Osteoblast (primary cell): ENCODE measurements at regions not wholly inside any gene's neighbourhood (a gene's known extent, or its start where the extent isn't known, plus 50 kb on each side); places are given as distances from the start of the nearest gene placed in this dataset.

Source experiments
- DNase-seq: peaks from one replicate; pipeline ENCODE4 v3.0.0; 2011; ENCODE audit warnings: low spot score, mixed read lengths; ENCODE audit not compliant: insufficient read length; ENCODE audit errors: missing footprints
- H2AFZ ChIP-seq: 2 replicates; pipeline ENCODE4 v1.6.0; 2011; ENCODE audit warnings: mild to moderate bottlenecking, low read length
- H3K27ac ChIP-seq: 2 replicates; pipeline ENCODE4 v1.5.1; 2011; ENCODE audit warnings: mild to moderate bottlenecking, low read depth, low read length, moderate library complexity
- H3K27me3 ChIP-seq: 2 replicates; pipeline ENCODE4 v1.6.0; 2012; ENCODE audit warnings: mild to moderate bottlenecking, control low read depth, inconsistent platforms, low read length, moderate library complexity; ENCODE audit not compliant: insufficient read depth
- H3K36me3 ChIP-seq: 2 replicates; pipeline ENCODE4 v1.5.1; 2011; ENCODE audit warnings: mild to moderate bottlenecking, low read length, control low read depth, moderate library complexity; ENCODE audit not compliant: insufficient read depth
- H3K4me1 ChIP-seq: 2 replicates; pipeline ENCODE4 v1.5.1; 2011; ENCODE audit warnings: mild to moderate bottlenecking, low read length, control low read depth, moderate library complexity; ENCODE audit not compliant: insufficient read depth
- H3K4me2 ChIP-seq: 2 replicates; pipeline ENCODE4 v1.6.0; 2011; ENCODE audit warnings: mild to moderate bottlenecking, low read length; ENCODE audit not compliant: insufficient read depth
- H3K4me3 ChIP-seq: fragments of 200-600 bp; sonication (generic); 3 replicates; pipeline ENCODE4 v1.5.1; 2012; ENCODE audit warnings: mild to moderate bottlenecking, low read length, inconsistent platforms; ENCODE audit not compliant: insufficient read depth
- H3K79me2 ChIP-seq: 2 replicates; pipeline ENCODE4 v1.6.0; 2012; ENCODE audit warnings: mild to moderate bottlenecking, low read length, control low read depth, inconsistent platforms; ENCODE audit not compliant: insufficient read depth
- H3K9me3 ChIP-seq: 2 replicates; pipeline ENCODE4 v1.5.1; 2011; ENCODE audit warnings: low read depth, low read length, control low read depth
- H4K20me1 ChIP-seq: 2 replicates; pipeline ENCODE4 v1.6.0; 2012; ENCODE audit warnings: mild to moderate bottlenecking, low read length, control low read depth; ENCODE audit not compliant: insufficient read depth
- TF ChIP-seq, protein P1 (sequence below): IDR thresholded peaks from 2 replicates; pipeline ENCODE4 v1.5.1; 2011; ENCODE audit warnings: mild to moderate bottlenecking, low read depth, low read length, moderate library complexity; ENCODE audit errors: extremely low read depth

DNA sequence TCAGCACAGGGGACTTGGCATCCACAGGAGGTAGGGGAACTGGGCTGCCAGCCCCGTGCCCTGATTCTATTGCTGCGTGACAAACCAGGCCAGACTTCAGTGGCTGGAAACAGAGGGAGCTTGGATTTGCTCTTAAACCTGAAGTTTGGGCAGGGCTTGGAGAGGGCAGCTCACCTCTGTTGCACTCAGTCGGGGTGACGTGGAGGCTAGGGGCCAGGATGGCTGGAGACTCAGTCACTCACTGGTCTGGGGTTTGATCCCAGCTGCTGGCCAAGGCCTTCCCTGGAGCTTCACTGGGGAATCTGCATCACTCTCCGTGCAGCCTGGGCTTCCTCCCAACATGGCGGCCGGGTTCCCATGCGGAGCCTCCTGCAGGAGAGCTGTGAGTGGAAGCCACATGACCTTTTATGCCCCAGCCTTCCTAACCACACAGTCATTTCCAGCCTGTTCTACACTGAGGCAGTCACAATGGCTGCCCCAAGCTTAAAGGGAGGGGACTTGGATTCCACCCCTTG is 175.2 kb upstream of the HDAC4 start:
- no peak for DNase-seq
- Histone ChIP-seq H4K20me1 (no peaks in the 10 kb centered on the region), H3K27me3 (no peaks in the 10 kb centered on the region), H3K4me3 (no peak overlapping the region), H3K4me1 (no peaks in the 10 kb centered on the region), H3K27ac (no peak overlapping the region), H3K79me2 (no peaks in the 10 kb centered on the region), H2AFZ (no peak overlapping the region), H3K36me3 (no peaks in the 10 kb centered on the region), H3K4me2 (no peak overlapping the region), H3K9me3 (no peaks in the 10 kb centered on the region)
- TF ChIP-seq, protein P1, sequence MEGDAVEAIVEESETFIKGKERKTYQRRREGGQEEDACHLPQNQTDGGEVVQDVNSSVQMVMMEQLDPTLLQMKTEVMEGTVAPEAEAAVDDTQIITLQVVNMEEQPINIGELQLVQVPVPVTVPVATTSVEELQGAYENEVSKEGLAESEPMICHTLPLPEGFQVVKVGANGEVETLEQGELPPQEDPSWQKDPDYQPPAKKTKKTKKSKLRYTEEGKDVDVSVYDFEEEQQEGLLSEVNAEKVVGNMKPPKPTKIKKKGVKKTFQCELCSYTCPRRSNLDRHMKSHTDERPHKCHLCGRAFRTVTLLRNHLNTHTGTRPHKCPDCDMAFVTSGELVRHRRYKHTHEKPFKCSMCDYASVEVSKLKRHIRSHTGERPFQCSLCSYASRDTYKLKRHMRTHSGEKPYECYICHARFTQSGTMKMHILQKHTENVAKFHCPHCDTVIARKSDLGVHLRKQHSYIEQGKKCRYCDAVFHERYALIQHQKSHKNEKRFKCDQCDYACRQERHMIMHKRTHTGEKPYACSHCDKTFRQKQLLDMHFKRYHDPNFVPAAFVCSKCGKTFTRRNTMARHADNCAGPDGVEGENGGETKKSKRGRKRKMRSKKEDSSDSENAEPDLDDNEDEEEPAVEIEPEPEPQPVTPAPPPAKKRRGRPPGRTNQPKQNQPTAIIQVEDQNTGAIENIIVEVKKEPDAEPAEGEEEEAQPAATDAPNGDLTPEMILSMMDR = no peak

DNA sequence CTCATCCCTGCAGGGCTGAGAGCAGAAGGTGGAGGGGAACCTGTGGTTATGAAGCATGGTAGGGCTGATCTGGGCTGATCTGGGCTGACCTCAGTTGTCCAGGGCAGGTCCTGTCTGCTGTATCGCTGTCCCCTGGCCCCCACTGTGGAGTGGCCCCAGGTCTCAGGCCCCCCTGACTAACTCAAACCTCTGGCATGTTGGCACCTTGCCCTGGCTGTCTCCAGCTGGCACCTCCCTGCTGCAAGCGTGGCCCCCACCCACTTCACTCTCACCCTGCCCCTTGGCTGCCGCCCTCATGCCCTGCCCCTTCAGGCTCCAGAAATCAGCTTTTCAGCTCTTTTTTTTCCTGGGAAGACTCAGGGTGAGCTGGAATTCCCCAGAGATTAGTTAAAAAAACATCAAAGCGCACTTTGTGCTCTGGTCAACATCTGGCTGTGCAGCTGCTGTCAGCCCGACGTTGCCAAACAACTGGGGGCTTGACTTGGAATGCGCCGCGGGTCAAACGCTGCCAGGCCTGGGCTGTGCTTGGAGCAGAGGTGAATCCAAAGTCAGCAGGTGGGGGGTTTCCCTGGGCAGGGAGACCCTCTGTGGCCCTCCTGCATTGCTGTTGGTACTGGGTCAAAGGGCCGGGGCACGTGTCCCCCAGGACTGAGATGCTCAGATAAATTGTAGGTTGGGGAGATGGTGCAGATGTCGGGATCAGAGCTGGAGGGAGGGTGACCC is 173.8 kb upstream of the HDAC4 start:
- no peak overlapping the region for H3K4me3 ChIP-seq
- TF ChIP-seq, protein P1 = no peak
- H3K27me3 ChIP-seq = no peaks in the 10 kb centered on the region
- H3K4me1 ChIP-seq = no peaks in the 10 kb centered on the region
- H3K36me3 ChIP-seq = no peaks in the 10 kb centered on the region
- H3K9me3 ChIP-seq = no peaks in the 10 kb centered on the region
- H4K20me1 ChIP-seq = no peaks in the 10 kb centered on the region
- H3K27ac ChIP-seq = no peak overlapping the region
- no peak for DNase-seq
- H3K79me2 ChIP-seq = no peaks in the 10 kb centered on the region
- no peak overlapping the region for H3K4me2 ChIP-seq
- no peak overlapping the region for H2AFZ ChIP-seq

DNA sequence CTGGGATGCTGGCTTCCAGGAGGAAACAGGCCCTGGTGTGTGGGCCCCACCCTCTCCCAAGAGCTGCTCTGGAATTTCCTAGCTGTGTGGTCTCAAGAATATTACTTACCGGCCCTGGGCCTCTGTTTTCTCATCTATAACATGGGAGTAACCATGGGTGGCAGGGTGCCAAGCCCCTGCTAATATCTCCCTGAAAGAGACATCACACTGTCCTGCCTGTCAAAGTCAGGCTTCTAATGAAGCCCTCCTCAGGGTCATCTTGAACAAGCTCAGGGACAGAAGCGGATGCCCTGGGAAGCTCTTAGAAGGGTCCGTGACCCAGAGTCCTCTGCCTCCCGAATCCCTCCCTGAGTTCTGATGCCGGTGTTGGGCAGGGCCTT is 173.2 kb upstream of the HDAC4 start:
- no peaks in the 10 kb centered on the region for H3K36me3 ChIP-seq
- H3K4me3 ChIP-seq = no peak overlapping the region
- no peaks in the 10 kb centered on the region for H4K20me1 ChIP-seq
- no peaks in the 10 kb centered on the region for H3K79me2 ChIP-seq
- no peaks in the 10 kb centered on the region for H3K4me1 ChIP-seq
- no peaks in the 10 kb centered on the region for H3K9me3 ChIP-seq
- H3K27me3 ChIP-seq = no peaks in the 10 kb centered on the region
- TF ChIP-seq, protein P1 = no peak
- no peak overlapping the region for H2AFZ ChIP-seq
- H3K27ac ChIP-seq = no peak overlapping the region
- no peak for DNase-seq
- H3K4me2 ChIP-seq = no peak overlapping the region

DNA sequence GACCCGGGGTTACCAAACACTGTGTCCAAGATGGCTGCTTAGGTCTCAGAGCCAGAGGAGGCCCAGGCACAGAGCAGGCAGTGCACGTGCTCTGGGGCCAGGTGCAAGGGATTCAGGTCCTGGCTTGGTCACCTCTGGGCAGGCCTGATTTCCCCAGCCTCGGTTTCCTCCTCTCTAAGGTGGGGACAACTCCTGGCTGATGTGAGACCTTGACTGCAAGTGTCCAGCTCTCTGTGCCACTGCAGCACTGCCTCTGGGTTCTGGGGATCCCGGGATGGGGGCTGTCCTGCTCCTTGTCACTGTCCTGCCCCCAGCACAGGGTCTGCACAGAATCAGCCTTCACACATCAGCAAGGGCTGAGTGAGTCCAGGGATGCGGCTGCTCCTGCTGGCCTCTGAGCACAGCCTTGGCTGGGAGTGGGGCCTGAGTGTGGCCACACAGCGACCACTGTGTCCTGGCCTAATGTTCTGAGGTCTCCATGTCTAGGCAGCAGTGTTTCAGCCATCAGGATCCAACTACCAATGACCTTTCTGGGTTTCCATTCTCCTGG is 170.2 kb upstream of the HDAC4 start:
- H3K4me1 ChIP-seq = no peaks in the 10 kb centered on the region
- no peak overlapping the region for H3K4me2 ChIP-seq
- H2AFZ ChIP-seq = no peak overlapping the region
- no peaks in the 10 kb centered on the region for H3K79me2 ChIP-seq
- DNase-seq = no peak
- no peak overlapping the region for H3K4me3 ChIP-seq
- no peak overlapping the region for H3K27ac ChIP-seq
- H4K20me1 ChIP-seq = no peaks in the 10 kb centered on the region
- no peaks in the 10 kb centered on the region for H3K9me3 ChIP-seq
- TF ChIP-seq, protein P1 = no peak
- H3K36me3 ChIP-seq = no peaks in the 10 kb centered on the region
- no peaks in the 10 kb centered on the region for H3K27me3 ChIP-seq
